GM19035 (cell line): ENCODE measurements at regions not wholly inside any gene's neighbourhood (a gene's known extent, or its start where the extent isn't known, plus 50 kb on each side); places are given as distances from the start of the nearest gene placed in this dataset.

Experiments
- ATAC-seq: cut with Tn5 transposase; IDR thresholded peaks from one replicate; pipeline ENCODE4 v1.9.1; 2021; ENCODE audit not compliant: unreplicated experiment

DNA sequence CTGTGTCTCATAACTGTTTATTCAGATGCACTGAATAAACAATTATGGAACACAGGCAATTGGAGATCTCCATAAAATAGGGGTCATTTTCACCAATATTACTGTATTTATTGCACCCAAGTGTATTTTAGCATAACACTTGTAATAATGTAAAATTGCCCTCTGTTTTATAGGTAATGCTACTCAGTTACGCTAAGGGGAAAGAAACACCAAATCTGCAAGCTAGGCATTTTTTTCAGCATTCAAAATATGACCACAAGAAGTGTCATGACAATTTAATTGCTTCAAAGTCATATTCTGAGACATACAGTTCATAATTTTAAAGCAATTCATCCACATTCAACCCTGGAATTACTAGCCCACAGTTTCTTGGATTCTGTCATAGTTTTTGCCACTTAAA lies 643.2 kb upstream of the NOX3 start:
- ATAC-seq: no peak

DNA sequence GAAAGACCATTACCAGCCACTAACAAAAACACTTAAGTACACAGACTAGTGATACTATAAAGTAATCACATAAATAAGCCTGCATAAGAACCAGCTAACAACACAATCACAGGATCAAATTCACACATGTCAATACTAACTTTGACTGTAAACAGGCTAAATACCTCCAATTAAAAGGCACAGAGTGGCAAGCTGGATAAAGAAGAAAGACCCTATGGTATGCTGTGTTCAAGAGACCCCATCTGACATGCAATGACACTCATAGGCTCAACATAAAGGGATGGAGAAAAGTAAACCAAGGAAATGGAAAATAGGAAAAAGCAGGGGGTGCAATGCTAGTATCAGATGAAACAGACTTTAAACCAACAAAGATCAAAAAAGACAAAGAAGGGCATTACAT lies 631.8 kb upstream of the NOX3 start:
- ATAC-seq: no peak

DNA sequence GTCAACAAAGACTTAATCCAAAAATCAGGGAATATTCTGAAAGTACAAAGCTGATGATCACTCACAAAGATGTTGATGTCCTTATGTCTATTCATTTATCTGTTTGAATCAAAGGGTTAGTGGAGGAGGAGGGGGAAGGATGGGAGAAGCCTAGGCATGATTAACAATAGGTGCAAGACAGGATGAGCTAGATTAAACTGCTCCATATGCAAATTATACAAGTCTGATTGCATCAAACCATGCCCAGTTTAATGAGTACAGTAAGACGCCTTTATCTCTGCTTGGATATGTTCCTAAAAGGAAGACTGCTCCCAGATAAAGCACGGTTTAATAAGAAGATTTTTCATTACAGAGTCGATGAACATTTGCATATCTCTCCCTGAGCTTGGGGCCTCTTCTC lies 626.4 kb upstream of the NOX3 start:
- no peak for ATAC-seq

DNA sequence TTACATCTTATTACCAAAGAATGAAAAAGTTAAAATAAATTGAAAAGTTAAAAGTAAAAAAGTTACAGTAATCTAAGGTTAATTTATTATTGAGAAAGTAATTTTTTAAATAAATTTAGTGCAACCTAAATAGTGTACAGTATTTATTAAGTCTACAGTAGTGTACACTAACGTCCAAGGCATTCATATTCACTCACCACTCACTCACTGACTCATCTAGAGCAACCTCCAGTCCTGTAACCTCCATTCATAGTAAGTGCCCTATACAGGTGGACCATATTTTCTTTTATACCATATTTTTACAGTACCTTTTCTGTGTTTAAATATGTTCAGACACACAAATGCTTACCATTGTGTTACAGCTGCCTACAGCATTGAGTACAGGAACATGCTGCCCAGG lies 624.7 kb upstream of the NOX3 start:
- ATAC-seq: no peak

DNA sequence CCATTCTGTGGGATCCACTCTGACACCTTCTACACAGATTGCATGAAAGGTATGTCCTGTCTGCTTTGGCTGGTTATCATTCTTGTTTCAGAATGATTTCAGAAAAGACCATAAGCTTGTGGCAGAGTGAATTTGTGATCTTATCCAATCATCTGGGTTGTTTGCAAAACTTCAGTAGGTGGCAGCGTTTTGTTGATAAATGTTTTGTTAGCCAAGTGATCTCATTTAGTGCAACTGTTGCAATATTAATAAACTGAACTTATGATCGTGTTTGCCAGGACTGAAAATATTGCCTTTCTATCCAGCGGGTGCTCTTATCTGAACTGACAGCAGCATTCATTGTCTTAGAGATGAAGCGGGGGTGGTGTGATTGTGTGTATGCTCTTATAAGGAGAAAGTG lies 613.2 kb upstream of the NOX3 start:
- ATAC-seq: no peak

DNA sequence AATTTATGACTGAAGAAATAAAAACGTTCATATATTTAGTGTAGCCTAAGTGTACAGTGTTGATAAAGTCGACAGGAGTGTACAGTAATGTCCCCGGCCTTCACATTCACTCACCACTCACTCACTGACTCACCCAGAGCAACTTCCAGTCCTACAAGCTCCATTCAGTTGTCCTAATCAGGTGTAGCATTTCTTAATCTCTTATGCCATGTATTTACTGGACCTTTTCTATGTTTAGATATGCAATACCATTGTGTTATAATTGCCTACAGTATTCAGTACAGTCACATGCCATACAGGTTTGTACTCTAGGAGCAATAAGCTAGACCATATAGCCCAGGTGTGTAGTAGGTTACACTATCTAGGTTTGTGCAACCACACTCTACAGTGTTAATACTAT lies 610.2 kb upstream of the NOX3 start:
- ATAC-seq: no peak

DNA sequence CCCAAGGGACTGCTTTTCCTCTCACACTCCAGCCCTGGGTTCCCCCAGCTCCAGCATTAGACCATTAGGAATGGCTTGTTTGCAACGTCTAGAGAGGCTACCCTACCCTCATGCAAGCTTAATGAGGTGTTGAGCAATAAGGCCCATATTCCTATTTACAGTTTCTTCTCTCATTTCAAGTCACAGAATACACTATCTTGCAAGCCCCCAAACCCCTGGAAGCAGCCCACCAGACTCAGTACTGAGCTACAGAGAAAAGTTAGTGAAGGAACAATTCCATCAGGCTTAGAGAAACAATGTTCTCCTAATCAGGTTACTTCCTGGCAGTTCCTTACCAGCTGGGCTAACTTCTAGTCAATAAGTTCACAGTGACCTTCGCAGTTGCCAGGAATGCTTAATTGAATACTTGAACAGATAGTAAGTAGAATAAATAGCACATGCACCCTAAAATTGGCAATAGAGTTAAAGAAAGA lies 606.5 kb upstream of the NOX3 start:
- no peak for ATAC-seq

DNA sequence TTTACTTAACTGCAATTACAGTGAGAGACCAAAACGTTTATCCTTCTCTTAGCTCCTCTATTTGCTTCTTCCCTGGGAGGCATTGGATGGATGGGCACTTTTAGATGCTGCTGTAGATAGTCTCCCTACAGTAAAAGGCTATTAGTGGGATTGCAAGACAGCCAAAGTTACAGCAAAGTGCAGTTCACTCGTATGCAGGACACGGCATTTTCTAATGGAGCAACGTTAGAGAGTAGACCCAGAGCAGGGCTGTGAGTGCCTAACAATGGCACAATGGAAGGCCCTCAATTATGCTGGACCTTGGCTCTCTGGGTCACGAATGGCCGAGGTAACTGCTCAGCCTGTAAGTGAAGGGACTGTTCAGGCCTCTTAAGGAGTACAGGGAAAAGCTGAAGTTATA lies 605.8 kb upstream of the NOX3 start:
- ATAC-seq: no peak

DNA sequence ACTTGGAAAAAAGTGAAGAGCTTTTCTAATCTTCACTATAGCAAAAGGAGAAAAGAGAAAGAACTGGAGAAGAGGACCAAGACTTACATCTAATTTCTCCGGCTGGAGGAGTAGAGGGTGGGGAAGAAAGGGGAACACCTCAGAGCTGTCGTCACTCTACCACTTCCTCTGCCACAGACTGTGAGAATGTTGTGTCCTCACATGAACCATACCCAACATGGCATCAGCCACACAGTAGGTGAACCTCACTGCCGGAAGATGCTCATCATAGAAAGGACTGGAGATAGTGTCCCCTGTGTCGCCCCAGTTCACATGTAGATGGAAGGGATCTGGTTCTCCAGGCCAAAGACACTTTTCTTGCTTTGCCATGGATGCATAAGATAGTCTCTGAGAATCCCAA lies 604.4 kb upstream of the NOX3 start:
- ATAC-seq: no peak

DNA sequence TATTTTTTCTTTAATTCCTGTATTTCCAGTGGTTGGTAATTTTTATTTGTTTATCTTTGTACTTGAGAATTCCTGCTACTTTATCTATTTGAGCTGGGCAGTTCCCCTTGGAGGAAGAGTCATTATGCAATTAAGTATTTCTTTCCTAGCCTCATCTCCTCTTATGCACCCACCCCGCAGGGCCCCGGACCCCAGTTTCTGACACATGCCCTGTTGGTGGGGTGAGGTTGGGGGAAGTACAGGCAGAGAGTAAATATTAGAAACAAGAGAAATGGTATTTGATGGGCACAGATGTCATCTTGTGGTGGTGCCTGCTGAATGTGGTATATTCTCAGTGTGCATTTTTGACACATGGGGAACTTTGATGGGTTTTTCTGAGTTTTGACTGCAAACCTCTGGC lies 602.7 kb upstream of the NOX3 start:
- no peak for ATAC-seq

DNA sequence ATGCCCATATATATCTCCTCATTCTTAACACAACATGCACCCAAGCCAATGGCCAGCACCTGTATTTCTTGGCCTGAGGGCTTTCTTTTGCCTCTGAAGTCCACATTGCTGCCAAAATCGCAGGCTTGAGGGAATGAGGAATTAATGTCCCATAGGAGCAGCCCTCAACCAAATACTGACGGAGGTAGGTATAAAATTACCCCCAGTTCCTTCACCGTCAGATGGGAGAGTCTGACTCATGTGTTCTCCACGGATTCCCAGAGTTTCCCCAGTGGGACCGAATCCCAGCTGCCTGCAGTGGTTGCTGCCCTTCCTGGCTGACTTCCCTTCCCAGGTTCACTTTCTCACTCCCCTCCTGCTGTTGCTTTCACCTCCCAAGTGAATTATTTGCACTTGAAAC lies 602.2 kb upstream of the NOX3 start:
- no peak for ATAC-seq

DNA sequence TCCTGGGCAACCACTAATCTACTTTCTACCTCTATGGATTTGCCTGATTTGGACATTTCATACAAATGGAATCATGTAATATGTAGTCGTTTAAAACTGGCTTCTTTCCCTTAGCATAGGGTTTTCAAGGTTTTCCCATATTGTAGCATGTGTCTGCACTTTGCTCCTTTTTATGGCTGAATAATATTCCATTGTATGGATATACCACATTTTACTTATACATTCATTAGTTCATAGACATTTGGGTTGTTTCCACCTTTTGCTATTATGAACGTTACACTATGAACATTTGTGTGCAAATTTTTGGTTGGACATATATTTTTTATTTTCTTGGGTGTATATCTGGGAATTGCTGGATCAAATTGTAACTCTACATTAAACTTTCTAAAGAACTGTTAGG lies 600.4 kb upstream of the NOX3 start:
- no peak for ATAC-seq

DNA sequence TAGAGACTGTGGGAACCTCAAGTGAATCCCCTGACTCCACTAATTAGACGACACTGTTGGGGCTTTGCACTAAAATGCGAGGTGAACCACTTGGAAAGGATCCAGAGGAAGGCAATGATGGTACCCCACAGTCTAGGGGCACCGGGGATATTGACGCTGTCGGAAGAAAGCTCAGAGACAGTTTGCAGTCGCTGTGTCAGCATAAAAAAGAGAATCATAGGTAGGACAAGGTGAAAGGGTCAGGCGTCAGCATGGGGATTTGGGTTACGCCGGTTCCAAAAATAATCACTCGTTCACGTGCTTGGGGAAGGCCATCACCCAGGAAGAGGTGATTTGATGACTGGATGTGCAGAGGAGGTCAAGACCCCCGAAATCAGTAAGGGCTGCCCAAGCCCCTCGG lies 598.0 kb upstream of the NOX3 start:
- ATAC-seq: no peak

DNA sequence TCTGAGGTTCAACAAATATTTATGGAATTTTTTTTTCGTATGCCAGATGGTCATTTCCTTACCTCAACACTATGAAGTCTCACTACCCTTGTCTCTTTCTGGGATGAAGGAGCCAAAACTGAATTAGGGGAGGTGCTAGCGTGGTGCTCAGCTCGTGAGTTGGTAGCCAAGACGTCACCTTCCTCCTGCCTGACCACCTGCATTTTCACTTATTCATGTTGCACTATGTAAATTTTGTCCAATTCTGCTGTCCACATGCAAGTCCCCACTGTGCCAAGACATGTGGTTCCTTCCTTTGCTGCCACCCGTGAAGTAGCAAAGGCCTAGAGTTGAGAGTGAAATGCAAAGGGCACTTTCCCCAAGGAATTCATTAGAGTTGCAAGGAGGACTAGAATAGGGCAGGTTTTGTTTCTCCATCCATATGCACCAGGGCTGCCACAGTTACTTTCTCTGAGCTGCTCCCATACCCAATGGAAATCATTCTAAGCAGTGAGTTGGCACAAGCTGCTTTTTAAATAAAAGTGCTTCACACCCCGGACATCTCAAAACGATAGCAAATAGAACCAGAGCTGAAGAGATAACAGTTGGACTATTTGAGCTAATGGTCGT lies 591.3 kb upstream of the NOX3 start:
- ATAC-seq: no peak

DNA sequence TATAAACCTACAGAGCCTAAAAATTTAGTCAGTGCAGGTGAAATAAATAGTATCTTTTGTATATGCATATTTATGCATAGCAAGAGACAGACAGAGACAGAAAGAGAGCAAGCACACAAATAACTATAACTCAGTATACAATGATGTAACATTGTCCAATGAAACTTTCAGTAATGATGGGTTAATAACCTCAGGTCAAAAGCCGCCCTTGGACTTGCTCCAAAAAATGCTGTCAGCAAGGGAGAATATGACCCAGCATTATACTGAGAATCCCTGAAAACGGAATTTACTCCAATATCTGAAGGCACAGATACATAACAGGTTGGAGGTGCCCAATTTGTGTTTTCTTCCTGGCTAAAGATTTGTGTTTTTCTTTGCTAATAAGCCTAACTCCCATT lies 590.6 kb upstream of the NOX3 start:
- ATAC-seq: no peak

DNA sequence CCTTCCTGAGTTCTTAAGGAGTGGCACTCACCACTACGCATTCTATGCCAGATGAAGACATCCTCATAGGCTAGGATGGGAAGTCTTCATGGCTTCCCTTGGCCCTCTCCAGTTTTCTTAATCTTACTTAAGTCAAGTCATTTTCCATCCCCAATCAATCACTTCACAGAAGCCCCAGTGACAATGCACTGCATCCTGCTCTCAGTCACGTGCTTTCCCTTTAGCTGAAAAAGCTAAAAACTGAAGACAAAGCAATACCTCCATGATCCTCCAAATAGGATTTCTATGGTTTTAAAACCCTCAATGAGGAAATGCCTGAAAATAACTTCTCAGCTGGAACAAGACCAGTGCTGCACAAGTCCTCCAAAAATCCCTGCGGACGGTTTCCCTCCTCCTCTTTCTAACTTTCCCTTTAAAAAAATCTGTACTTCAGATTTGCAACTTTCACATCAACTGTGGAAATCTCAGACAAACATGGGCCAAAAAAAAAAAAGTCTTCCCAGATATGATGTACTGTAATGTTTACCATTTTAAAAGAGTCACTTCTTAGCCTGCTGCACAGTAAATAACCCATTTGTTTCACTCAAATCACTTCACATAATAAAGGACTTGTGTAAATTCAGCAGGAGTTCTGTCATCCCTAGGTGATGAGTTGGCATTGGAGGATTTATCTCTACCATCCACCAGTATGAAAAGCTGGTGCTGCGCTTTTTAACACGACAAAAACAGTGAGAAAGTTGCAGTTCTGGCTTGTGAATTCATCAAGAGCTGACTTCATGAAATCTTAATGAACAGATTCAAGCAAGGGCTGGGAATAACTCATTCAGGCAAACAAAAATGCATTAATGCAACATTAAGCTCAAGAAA lies 590.0 kb upstream of the NOX3 start:
- no peak for ATAC-seq

DNA sequence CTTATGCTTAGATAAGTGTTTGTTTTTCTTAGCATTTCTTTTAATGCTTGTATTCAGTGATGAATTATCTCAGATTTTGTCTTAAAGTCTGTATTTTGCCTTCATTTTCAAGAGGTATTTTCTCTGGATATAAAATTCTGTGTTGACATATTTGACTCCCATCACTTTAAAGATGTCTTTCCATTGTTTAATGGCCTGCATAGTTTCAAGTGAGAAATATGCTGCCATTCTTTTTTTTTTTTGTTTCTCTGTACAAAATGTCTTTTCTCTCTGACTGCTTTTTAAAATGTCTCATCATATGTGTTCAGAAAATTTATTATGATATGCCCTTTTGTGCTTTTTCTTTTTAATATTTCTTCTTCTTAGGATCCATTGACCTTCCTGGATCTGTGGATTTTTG lies 578.0 kb upstream of the NOX3 start:
- ATAC-seq: no peak

DNA sequence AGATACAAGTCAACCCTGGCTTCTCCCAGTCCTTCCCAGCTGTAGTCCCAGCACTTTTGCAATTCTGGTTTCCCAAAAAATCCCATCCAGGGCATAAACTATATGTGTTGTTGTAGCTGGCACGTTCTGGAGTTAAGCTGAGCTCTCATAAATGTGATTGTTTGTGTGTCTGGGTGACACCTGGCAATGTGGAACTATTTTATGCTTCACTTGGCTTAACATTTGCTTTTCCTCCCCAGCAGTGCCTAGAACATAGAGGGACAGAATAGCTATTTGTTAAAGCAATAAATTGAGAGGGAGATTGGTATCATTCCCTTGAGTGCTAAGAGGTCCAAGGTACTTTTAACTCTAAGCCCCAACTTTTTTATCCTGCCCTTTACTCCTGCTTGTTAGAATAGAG lies 575.9 kb upstream of the NOX3 start:
- ATAC-seq: no peak

DNA sequence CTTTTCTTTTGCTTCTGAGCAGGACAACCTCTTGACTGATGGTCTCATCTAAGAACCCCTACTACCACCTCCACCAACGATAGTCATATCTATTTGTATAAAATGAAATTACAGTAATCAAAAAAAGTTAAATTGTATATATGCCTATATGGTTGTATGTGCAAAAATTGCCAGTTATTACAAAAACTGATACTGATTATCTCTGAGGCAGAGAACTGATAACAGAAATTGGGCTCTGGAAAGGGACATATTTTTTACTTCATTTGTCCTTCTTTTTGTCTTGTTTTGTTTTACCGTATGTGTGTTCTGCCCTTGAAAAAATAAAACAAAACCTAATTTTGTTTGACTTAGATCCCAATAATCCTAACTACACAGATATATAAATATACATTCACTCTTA lies 574.4 kb upstream of the NOX3 start:
- ATAC-seq: no peak

DNA sequence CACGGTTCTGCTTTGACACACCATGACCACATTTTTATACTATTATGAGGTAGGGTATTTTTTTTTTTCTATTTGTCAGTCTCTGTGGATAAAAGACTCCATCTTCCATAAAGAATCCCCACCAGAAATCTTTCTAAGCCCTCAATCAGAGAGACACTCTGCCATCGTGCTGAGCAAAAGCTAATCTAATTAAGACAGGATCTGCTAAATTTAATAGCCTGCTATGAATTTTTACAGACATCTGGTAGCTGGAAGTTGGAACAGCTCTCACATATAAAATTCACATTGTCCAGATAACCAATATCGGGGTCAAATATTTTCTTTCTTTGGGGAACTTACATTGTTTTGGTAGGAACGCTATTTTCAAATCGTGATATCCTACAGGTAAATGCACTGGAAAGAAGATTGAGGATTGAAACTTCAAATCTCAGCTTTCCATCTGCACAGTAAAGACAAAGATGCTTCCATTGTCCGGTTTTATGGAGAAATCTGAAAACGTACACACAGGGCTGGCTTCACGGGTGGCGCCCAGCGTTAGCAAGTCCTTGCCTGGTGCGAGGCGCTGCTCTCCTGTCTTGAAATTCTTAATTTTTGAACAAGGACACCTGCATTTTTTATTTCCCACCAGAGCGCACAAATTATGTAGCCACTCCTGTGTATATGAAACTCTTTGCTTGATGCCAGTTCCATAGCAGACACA lies 573.8 kb upstream of the NOX3 start:
- no peak for ATAC-seq

DNA sequence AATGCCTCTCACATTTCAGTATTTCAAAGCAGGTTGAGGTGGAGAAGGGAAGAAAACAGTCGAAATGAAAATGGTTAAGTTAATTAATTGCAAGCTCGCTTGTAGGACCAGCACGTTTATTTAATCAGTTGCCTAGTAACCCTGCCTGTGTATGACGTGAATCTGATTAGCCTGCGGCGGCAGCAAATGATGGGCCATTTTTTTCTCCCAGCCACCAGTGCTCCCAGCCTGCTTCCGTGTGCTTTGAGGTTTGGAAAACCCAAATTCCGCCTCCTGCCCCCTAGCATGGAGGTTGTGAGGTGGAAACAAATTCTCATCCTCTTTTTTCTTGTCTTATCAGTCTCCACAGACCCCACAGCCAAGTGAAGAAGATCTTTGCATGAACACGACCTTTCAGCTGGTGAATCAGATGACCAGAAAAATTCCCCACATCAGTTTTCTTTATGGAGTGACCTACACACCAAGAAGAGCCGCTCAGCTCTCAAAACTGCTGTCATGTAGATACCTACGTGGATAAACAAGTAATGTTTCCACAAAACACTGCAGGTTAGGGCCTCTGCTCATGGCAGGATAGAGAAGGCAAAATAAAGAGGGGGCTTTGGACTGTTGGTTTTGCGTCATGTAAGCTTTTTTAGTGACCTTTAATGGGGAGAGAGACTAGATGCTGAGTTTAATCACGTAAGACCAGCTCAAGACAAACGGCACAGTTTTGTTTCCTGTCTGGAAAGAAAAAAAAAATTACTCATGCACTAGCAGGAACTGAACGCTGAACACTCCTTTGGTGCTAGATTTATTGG lies 572.9 kb upstream of the NOX3 start:
- ATAC-seq: no peak
